Right lobe of liver (tissue), 4 donors: ENCODE measurements at regions not wholly inside any gene's neighbourhood (a gene's known extent, or its start where the extent isn't known, plus 50 kb on each side); places are given as distances from the start of the nearest gene placed in this dataset.

ENCODE experiments used
- POLR2A ChIP-seq: fragments of 450-650 bp; IDR thresholded peaks from one replicate; pipeline ENCODE4 v1.6.1; 2017; ENCODE audit warnings: antibody characterized with exemption, mild to moderate bottlenecking
- TF ChIP-seq, protein P1 (sequence below), 4 donors: fragments of 200-600 bp in 3 of 4; fragments of 450-650 bp in 1 of 4; IDR thresholded peaks; one replicate each; pipeline versions ENCODE4 v1.5.1 to v1.8.0; 2016 to 2022; ENCODE audit warnings: antibody characterized with exemption in 4 of 4, mild to moderate bottlenecking in 2 of 4
- donor health status: DM: no; HTN: no; CAD: no.
- donor health status: DM: no; HTN: no; CAD: no.
- donor health status: DM: no; HTN: yes; CAD: no.

- TF ChIP-seq, protein P1, sequence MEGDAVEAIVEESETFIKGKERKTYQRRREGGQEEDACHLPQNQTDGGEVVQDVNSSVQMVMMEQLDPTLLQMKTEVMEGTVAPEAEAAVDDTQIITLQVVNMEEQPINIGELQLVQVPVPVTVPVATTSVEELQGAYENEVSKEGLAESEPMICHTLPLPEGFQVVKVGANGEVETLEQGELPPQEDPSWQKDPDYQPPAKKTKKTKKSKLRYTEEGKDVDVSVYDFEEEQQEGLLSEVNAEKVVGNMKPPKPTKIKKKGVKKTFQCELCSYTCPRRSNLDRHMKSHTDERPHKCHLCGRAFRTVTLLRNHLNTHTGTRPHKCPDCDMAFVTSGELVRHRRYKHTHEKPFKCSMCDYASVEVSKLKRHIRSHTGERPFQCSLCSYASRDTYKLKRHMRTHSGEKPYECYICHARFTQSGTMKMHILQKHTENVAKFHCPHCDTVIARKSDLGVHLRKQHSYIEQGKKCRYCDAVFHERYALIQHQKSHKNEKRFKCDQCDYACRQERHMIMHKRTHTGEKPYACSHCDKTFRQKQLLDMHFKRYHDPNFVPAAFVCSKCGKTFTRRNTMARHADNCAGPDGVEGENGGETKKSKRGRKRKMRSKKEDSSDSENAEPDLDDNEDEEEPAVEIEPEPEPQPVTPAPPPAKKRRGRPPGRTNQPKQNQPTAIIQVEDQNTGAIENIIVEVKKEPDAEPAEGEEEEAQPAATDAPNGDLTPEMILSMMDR (IDR thresholded peaks at IDR 0.05): no peak
- TF ChIP-seq POLR2A: no peak
Measured at GRCh38 chr11:130766650-130767565, 149.4 kb downstream of the SNX19 start.
